ENCODE measurements at regions not wholly inside any gene's neighbourhood (a gene's known extent, or its start where the extent isn't known, plus 50 kb on each side); places are given as distances from the start of the nearest gene placed in this dataset.

- CTCF ChIA-PET: no interaction called here
- Mint-ChIP-seq H3K27ac (ENCODE audit: low read depth, unreplicated experiment) (no peak overlapping the region), H3K36me3 (ENCODE audit: insufficient read depth, unreplicated experiment) (no peaks in the 10 kb centered on the region), H3K27me3 (ENCODE audit: insufficient read depth, unreplicated experiment) (no peaks in the 10 kb centered on the region), H3K4me3 (ENCODE audit: unreplicated experiment) (no peak overlapping the region), H3K9me3 (ENCODE audit: unreplicated experiment) (no peaks in the 10 kb centered on the region), H3K4me1 (ENCODE audit: insufficient read depth, unreplicated experiment) (peaks cover 4% of the 10 kb centered on the region)
- intact Hi-C loops (cut with micrococcal nuclease): no loop called here
- no peak for TF ChIP-seq CTCF (IDR thresholded peaks at IDR 0.05; ENCODE audit: unreplicated experiment)
- BruUV-seq (replicated peaks): no TSS peak
- no peak for DNase-seq (ENCODE audit: unreplicated experiment)
- POLR2A ChIA-PET: interaction anchor here (0.9 to 1.3 kb wide), 2 partner anchors 14 to 44 kb away, joined by 3 to 4 read pairs; no protein-coding TSS in a partner anchor
Measured at GRCh38 chr5:164577201-164577600, 1071.8 kb downstream of the MAT2B start.

- Mint-ChIP-seq H3K9me3 (ENCODE audit: unreplicated experiment) (no peaks in the 10 kb centered on the region), H3K4me1 (ENCODE audit: insufficient read depth, unreplicated experiment) (peaks cover 4% of the 10 kb centered on the region), H3K27me3 (ENCODE audit: insufficient read depth, unreplicated experiment) (no peaks in the 10 kb centered on the region), H3K4me3 (ENCODE audit: unreplicated experiment) (no peak overlapping the region), H3K27ac (ENCODE audit: low read depth, unreplicated experiment) (no peak overlapping the region), H3K36me3 (ENCODE audit: insufficient read depth, unreplicated experiment) (no peaks in the 10 kb centered on the region)
- ChIA-PET POLR2A (interaction anchor here (0.6 to 1.3 kb wide), 4 partner anchors 9 to 101 kb away, joined by 3 to 4 read pairs (median 4); no protein-coding TSS in a partner anchor), CTCF (interaction anchor here (0.7 kb wide), 1 partner anchor 565 kb away, joined by 3 read pairs; no protein-coding TSS in a partner anchor)
- no peak for TF ChIP-seq CTCF (IDR thresholded peaks at IDR 0.05; ENCODE audit: unreplicated experiment)
- no peak for DNase-seq (ENCODE audit: unreplicated experiment)
- intact Hi-C loops (cut with micrococcal nuclease): no loop called here
- BruUV-seq (replicated peaks): no TSS peak
Measured at GRCh38 chr5:164577742-164578141, 1072.3 kb downstream of the MAT2B start.

GRCh38 chr5:164578401-164578800, 1073.0 kb downstream of the MAT2B start:
- no peak overlapping the region for H3K27ac Mint-ChIP-seq (ENCODE audit: low read depth, unreplicated experiment)

GRCh38 chr5:164578911-164579310, 1073.5 kb downstream of the MAT2B start:
- Mint-ChIP-seq H3K27ac (ENCODE audit: low read depth, unreplicated experiment) (no peak overlapping the region), H3K9me3 (ENCODE audit: unreplicated experiment) (no peaks in the 10 kb centered on the region), H3K27me3 (ENCODE audit: insufficient read depth, unreplicated experiment) (no peaks in the 10 kb centered on the region), H3K4me3 (ENCODE audit: unreplicated experiment) (no peak overlapping the region), H3K4me1 (ENCODE audit: insufficient read depth, unreplicated experiment) (no peaks in the 10 kb centered on the region), H3K36me3 (ENCODE audit: insufficient read depth, unreplicated experiment) (no peaks in the 10 kb centered on the region)
- ChIA-PET CTCF (interaction anchor here (0.9 to 1.4 kb wide), 3 partner anchors 9 to 24 kb away, joined by 3 to 4 read pairs (median 3); no protein-coding TSS in a partner anchor), POLR2A (interaction anchor here (1.1 kb wide), 1 partner anchor 10 kb away, joined by 4 read pairs; no protein-coding TSS in a partner anchor)
- intact Hi-C loops (cut with micrococcal nuclease): no loop called here
- TF ChIP-seq CTCF (IDR thresholded peaks at IDR 0.05; ENCODE audit: unreplicated experiment): no peak
- no TSS peak for BruUV-seq (replicated peaks)
- no peak for DNase-seq (ENCODE audit: unreplicated experiment)

More at GRCh38 chr5:164578401-164578800, 1073.0 kb downstream of the MAT2B start:
- no peaks in the 10 kb centered on the region for H3K4me1 Mint-ChIP-seq (ENCODE audit: insufficient read depth, unreplicated experiment)
- no peaks in the 10 kb centered on the region for H3K9me3 Mint-ChIP-seq (ENCODE audit: unreplicated experiment)
- H3K4me3 Mint-ChIP-seq (ENCODE audit: unreplicated experiment): no peak overlapping the region
- H3K27me3 Mint-ChIP-seq (ENCODE audit: insufficient read depth, unreplicated experiment): no peaks in the 10 kb centered on the region
- intact Hi-C loops (cut with micrococcal nuclease): no loop called here
- CTCF ChIA-PET: interaction anchor here (0.7 to 1.4 kb wide), 4 partner anchors 10 to 566 kb away, joined by 3 to 4 read pairs (median 3); no protein-coding TSS in a partner anchor
- BruUV-seq (replicated peaks): no TSS peak
- no peak for TF ChIP-seq CTCF (IDR thresholded peaks at IDR 0.05; ENCODE audit: unreplicated experiment)
- no peaks in the 10 kb centered on the region for H3K36me3 Mint-ChIP-seq (ENCODE audit: insufficient read depth, unreplicated experiment)
- POLR2A ChIA-PET: interaction anchor here (0.6 to 1.3 kb wide), 4 partner anchors 10 to 102 kb away, joined by 3 to 4 read pairs (median 4); no protein-coding TSS in a partner anchor
- no peak for DNase-seq (ENCODE audit: unreplicated experiment)

Data from MCF 10A (cell line).